ENCODE measurements at regions not wholly inside any gene's neighbourhood (a gene's known extent, or its start where the extent isn't known, plus 50 kb on each side); places are given as distances from the start of the nearest gene placed in this dataset.

GRCh38 chr14:87830443-87831096 is 162.4 kb downstream of the GALC start:
- TF ChIP-seq EP300 (IDR thresholded peaks at IDR 0.05) (no peak), CTCF (IDR thresholded peaks at IDR 0.05) (no peak)
